AG09319 (cell line): ENCODE measurements at regions not wholly inside any gene's neighbourhood (a gene's known extent, or its start where the extent isn't known, plus 50 kb on each side); places are given as distances from the start of the nearest gene placed in this dataset.

ENCODE experiments used
- DNase-seq: peaks from one replicate; pipeline ENCODE4 v3.0.0-alpha.2; 2010; ENCODE audit warnings: low read depth; ENCODE audit errors: extremely low read depth
- TF ChIP-seq, protein P1 (sequence below): IDR thresholded peaks from 2 replicates; pipeline ENCODE4 v1.5.1; 2011; ENCODE audit warnings: low read depth, mild to moderate bottlenecking, inconsistent platforms, low read length, moderate library complexity

GRCh38 chr16:48105976-48106375 lies 49.8 kb downstream of the ABCC12 start:
- TF ChIP-seq, protein P1, sequence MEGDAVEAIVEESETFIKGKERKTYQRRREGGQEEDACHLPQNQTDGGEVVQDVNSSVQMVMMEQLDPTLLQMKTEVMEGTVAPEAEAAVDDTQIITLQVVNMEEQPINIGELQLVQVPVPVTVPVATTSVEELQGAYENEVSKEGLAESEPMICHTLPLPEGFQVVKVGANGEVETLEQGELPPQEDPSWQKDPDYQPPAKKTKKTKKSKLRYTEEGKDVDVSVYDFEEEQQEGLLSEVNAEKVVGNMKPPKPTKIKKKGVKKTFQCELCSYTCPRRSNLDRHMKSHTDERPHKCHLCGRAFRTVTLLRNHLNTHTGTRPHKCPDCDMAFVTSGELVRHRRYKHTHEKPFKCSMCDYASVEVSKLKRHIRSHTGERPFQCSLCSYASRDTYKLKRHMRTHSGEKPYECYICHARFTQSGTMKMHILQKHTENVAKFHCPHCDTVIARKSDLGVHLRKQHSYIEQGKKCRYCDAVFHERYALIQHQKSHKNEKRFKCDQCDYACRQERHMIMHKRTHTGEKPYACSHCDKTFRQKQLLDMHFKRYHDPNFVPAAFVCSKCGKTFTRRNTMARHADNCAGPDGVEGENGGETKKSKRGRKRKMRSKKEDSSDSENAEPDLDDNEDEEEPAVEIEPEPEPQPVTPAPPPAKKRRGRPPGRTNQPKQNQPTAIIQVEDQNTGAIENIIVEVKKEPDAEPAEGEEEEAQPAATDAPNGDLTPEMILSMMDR: no peak
- DNase-seq: no peak

DNA sequence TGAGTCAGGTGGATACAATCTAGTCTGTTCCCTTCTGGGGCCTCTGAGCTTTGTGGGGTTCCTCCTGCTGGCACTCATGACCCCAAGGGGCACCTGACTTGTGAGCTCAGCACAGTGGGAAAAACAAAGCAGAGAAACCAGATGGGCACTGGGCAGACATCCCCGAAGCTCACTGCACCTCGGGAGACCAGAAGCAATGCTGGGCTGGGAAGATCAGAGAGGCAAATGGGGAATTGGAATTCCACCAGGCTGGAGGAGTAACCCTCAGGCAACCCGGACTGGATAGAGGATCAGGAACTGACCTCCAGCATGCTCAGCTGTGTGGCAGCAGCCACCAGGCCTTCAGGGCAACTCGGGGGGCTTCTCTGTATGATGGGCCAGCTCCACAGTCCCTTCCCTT lies 50.3 kb downstream of the ABCC12 start:
- TF ChIP-seq, protein P1: no peak

DNA sequence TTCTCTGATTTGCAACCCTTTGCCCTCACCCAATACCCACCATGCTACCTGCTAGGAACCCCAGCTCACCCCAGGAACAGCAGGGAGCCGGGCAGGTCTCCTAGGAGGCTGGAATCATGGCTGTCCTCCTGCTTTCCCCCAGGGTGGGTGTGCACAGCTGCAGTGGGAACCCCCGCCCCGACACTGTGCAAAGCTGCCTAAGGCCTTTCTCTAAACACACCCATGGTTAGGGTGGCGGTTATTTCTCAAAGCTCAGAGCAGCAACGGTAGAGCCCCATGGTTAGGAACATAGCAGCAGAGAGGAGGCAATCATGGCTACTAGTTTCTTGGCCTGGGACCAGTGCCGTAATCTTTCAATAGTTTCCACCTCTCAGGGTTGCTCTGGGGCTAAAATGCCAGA lies 52.2 kb downstream of the ABCC12 start:
- no peak for DNase-seq
- TF ChIP-seq, protein P1: no peak

More for the DNA sequence above, 50.3 kb downstream of the ABCC12 start:
- no peak for DNase-seq

DNA sequence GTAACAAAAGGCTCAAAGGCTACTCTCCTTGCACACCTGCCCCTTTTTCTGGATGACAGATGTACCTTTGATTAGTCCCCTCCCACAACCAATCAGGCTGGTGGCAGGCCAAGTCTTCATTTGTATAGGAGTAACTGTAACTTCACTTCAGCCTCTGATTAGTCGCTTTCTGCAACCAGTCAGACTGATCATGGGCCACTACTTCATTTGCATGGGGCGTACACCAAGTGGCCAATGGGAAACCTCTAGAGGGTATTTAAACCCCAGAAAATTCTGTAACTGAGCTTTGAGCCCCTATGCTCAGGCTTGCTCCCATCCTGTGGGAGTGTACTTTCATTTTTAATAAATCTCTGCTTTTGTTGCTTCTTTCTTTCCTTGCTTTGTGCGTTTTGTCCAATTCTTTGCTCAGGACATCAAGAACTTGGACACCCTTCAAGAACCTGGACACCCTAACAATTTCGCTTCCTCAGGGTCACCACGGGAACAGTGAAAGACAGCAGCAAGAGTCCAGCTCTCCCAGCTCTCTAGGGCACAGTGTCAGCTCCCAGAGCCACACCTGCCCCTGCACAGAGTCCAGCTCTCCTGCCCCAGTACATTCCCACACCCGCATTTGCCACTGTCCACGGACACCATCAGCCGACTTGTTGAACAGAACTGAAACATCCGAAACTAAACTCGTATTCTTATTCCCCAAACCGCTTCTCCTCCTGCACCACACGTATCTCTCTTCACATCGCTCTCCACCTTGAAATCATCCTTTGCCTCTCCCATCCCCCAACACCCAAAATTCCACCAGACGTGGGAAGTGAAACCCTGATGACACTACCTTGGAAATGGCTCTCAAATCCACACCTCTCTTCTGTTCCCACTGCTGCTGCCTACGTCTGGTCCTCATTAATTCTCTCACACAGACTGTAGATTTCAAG lies 53.4 kb downstream of the ABCC12 start:
- DNase-seq: no peak
- TF ChIP-seq, protein P1: no peak

- TF ChIP-seq, protein P1: no peak
- no peak for DNase-seq
Measured at GRCh38 chr16:48101069-48101674, 54.6 kb downstream of the ABCC12 start.

DNA sequence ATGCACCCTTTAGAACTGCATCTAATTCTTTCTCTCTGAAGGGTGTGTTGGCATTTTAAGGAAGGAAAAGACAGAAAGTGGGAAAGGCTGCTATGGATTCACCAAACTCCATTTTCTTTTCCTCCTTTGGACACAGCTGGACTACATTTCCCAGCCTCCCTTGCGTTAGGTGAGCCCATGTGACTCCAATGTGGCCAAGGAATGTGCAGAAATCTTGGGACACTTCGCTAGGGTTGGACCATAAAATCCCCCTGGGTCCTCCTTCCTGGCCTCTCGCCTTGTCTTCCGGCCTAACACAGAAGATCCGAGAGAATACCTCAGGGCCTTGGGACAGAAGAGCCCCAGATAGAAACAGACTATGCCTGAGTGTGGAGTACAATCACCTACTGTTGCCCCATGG lies 56.3 kb downstream of the ABCC12 start:
- no peak for DNase-seq
- TF ChIP-seq, protein P1: no peak

- no peak for DNase-seq
- TF ChIP-seq, protein P1: no peak
Measured at GRCh38 chr16:48098472-48098871, 57.3 kb downstream of the ABCC12 start.
